ENCODE measurements at regions not wholly inside any gene's neighbourhood (a gene's known extent, or its start where the extent isn't known, plus 50 kb on each side); places are given as distances from the start of the nearest gene placed in this dataset.

- TF ChIP-seq REST (IDR thresholded peaks at IDR 0.05; ENCODE audit: insufficient replicate concordance, low read depth) (no peak), POLR2AphosphoS5 (IDR thresholded peaks at IDR 0.05; ENCODE audit: low read depth) (no peak), GABPA (IDR thresholded peaks at IDR 0.05; ENCODE audit: low read depth) (no peak)
- TF ChIP-seq, protein P1, sequence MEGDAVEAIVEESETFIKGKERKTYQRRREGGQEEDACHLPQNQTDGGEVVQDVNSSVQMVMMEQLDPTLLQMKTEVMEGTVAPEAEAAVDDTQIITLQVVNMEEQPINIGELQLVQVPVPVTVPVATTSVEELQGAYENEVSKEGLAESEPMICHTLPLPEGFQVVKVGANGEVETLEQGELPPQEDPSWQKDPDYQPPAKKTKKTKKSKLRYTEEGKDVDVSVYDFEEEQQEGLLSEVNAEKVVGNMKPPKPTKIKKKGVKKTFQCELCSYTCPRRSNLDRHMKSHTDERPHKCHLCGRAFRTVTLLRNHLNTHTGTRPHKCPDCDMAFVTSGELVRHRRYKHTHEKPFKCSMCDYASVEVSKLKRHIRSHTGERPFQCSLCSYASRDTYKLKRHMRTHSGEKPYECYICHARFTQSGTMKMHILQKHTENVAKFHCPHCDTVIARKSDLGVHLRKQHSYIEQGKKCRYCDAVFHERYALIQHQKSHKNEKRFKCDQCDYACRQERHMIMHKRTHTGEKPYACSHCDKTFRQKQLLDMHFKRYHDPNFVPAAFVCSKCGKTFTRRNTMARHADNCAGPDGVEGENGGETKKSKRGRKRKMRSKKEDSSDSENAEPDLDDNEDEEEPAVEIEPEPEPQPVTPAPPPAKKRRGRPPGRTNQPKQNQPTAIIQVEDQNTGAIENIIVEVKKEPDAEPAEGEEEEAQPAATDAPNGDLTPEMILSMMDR (IDR thresholded peaks at IDR 0.05; ENCODE audit: insufficient read depth, low read length) = no peak
Measured at GRCh38 chr5:93161661-93162654, 419.1 kb downstream of the NR2F1-AS1 start.

Data from HL-60 (cell line).